OCI-LY1 (cell line): ENCODE measurements at regions not wholly inside any gene's neighbourhood (a gene's known extent, or its start where the extent isn't known, plus 50 kb on each side); places are given as distances from the start of the nearest gene placed in this dataset.

Source experiments
- H2AFZ ChIP-seq: fragments of 200-600 bp; sonication (generic), shearing (Covaris generic); 2 replicates; pipeline ENCODE4 v1.6.0; 2014; ENCODE audit warnings: antibody characterized with exemption, mild to moderate bottlenecking, low read length
- H3F3A ChIP-seq: fragments of 200-600 bp; sonication (generic), shearing (Covaris generic); 2 replicates; pipeline ENCODE4 v1.6.0; 2014; ENCODE audit warnings: mild to moderate bottlenecking, antibody characterized with exemption, low read length, moderate library complexity; ENCODE audit not compliant: insufficient read depth
- H3K27ac ChIP-seq: fragments of 200-600 bp; sonication (generic); 2 replicates; pipeline ENCODE4 v1.5.1; 2014; ENCODE audit warnings: low read length, mixed run types, mild to moderate bottlenecking, low read depth; ENCODE audit not compliant: poor library complexity, severe bottlenecking
- H3K27me3 ChIP-seq: fragments of 200-600 bp; sonication (generic); 2 replicates; pipeline ENCODE4 v1.6.0; 2014; ENCODE audit warnings: antibody characterized with exemption, mild to moderate bottlenecking, low read length, moderate library complexity; ENCODE audit not compliant: insufficient read depth
- H3K36me3 ChIP-seq: fragments of 200-600 bp; sonication (generic); 2 replicates; pipeline ENCODE4 v1.6.1; 2014; ENCODE audit warnings: mild to moderate bottlenecking, antibody characterized with exemption, low read length, moderate library complexity, mixed read lengths; ENCODE audit not compliant: insufficient read depth
- H3K4me1 ChIP-seq: fragments of 200-600 bp; sonication (generic); 2 replicates; pipeline ENCODE4 v1.5.1; 2014; ENCODE audit warnings: mild to moderate bottlenecking, low read length, moderate library complexity; ENCODE audit not compliant: insufficient read depth, severe bottlenecking
- H3K4me2 ChIP-seq: fragments of 200-600 bp; sonication (generic), shearing (Covaris generic); 2 replicates; pipeline ENCODE4 v1.6.1; 2014; ENCODE audit warnings: low read length
- H3K4me3 ChIP-seq: fragments of 200-600 bp; sonication (generic); 2 replicates; pipeline ENCODE4 v1.5.1; 2014; ENCODE audit warnings: low read length, low read depth, mild to moderate bottlenecking, mixed read lengths; ENCODE audit not compliant: poor library complexity, severe bottlenecking
- H3K79me2 ChIP-seq: fragments of 200-600 bp; shearing (Covaris generic); 2 replicates; pipeline ENCODE4 v1.6.1; 2016; ENCODE audit warnings: mixed run types, low read length, mixed read lengths; ENCODE audit not compliant: insufficient read depth
- H3K9ac ChIP-seq: fragments of 200-600 bp; sonication (generic), shearing (Covaris generic); 2 replicates; pipeline ENCODE4 v1.6.1; 2014; ENCODE audit warnings: mild to moderate bottlenecking, low read length, mixed read lengths
- H3K9me2 ChIP-seq: fragments of 200-600 bp; sonication (generic), shearing (Covaris generic); 2 replicates; pipeline ENCODE4 v1.6.1; 2014; ENCODE audit warnings: low read depth, mild to moderate bottlenecking, low read length, mixed read lengths
- H3K9me3 ChIP-seq: fragments of 200-600 bp; shearing (Covaris generic); 2 replicates; pipeline ENCODE4 v1.6.1; 2014; ENCODE audit warnings: low read length, mixed read lengths
- H4K20me1 ChIP-seq: fragments of 200-600 bp; sonication (generic), shearing (Covaris generic); 2 replicates; pipeline ENCODE4 v1.6.0; 2016; ENCODE audit warnings: mild to moderate bottlenecking, low read length; ENCODE audit not compliant: insufficient read depth
- EZH2 ChIP-seq: fragments of 200-600 bp; sonication (generic), shearing (Covaris generic); IDR thresholded peaks from 2 replicates; pipeline ENCODE4 v1.8.0; 2017; ENCODE audit warnings: borderline replicate concordance, mixed run types, mild to moderate bottlenecking, antibody characterized with exemption, low read length, moderate library complexity, mixed read lengths
- TF ChIP-seq, protein P1 (sequence below): fragments of 200-600 bp; sonication (generic), shearing (Covaris generic); IDR thresholded peaks from 2 replicates; pipeline ENCODE4 v1.5.1; 2017; ENCODE audit warnings: mild to moderate bottlenecking, antibody characterized with exemption, low read length, moderate library complexity, mixed read lengths

DNA sequence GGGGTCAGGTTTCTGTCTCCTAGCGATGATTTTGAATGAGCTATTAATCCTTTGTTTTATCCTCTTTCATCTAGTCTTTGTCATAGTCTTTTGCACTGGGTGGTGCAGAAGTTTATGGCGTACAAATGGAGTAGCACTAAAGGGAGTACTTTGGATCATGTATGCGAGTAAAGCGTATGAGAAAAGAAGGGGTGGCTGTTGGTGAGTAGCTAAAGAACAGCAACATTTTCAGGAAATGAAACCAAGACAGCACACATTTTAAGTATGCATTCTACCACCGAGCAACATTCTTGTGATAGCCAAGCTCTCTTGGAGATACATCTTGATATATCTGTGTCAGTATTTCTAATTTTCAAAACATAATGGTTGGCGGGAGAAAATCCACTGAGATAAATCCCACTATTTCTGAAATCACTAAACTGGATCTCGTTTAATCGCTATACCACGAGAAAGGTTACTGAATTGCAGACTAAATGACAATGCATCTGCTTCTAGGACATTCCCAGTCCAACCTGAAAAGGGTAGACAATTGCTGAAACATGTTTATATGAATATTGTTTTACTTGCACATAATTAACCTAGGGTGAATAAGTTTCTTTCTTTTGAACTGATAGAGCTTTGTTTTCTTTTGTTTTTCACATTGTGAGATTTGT lies 196.1 kb downstream of the TRIM27 start:
- no peak overlapping the region for H3K9ac ChIP-seq
- peak overlapping the region; percentile 96 for H3K4me2 ChIP-seq
- H3K9me3 ChIP-seq, result no peaks in the 10 kb centered on the region
- no peaks in the 10 kb centered on the region for H3K36me3 ChIP-seq
- no peaks in the 10 kb centered on the region for H3K27me3 ChIP-seq
- no peaks in the 10 kb centered on the region for H3F3A ChIP-seq
- no peak overlapping the region for H3K27ac ChIP-seq
- H3K9me2 ChIP-seq, result no peaks in the 10 kb centered on the region
- peaks cover 17% of the 10 kb centered on the region for H3K4me1 ChIP-seq
- H2AFZ ChIP-seq, result peak overlapping the region; percentile 53; the same call in 1 of the 2 replicates
- H4K20me1 ChIP-seq, result no peaks in the 10 kb centered on the region
- H3K79me2 ChIP-seq, result no peaks in the 10 kb centered on the region
- peak overlapping the region; percentile 21 for H3K4me3 ChIP-seq
- TF ChIP-seq EZH2, result no peak
- TF ChIP-seq, protein P1, sequence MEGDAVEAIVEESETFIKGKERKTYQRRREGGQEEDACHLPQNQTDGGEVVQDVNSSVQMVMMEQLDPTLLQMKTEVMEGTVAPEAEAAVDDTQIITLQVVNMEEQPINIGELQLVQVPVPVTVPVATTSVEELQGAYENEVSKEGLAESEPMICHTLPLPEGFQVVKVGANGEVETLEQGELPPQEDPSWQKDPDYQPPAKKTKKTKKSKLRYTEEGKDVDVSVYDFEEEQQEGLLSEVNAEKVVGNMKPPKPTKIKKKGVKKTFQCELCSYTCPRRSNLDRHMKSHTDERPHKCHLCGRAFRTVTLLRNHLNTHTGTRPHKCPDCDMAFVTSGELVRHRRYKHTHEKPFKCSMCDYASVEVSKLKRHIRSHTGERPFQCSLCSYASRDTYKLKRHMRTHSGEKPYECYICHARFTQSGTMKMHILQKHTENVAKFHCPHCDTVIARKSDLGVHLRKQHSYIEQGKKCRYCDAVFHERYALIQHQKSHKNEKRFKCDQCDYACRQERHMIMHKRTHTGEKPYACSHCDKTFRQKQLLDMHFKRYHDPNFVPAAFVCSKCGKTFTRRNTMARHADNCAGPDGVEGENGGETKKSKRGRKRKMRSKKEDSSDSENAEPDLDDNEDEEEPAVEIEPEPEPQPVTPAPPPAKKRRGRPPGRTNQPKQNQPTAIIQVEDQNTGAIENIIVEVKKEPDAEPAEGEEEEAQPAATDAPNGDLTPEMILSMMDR, result no peak

DNA sequence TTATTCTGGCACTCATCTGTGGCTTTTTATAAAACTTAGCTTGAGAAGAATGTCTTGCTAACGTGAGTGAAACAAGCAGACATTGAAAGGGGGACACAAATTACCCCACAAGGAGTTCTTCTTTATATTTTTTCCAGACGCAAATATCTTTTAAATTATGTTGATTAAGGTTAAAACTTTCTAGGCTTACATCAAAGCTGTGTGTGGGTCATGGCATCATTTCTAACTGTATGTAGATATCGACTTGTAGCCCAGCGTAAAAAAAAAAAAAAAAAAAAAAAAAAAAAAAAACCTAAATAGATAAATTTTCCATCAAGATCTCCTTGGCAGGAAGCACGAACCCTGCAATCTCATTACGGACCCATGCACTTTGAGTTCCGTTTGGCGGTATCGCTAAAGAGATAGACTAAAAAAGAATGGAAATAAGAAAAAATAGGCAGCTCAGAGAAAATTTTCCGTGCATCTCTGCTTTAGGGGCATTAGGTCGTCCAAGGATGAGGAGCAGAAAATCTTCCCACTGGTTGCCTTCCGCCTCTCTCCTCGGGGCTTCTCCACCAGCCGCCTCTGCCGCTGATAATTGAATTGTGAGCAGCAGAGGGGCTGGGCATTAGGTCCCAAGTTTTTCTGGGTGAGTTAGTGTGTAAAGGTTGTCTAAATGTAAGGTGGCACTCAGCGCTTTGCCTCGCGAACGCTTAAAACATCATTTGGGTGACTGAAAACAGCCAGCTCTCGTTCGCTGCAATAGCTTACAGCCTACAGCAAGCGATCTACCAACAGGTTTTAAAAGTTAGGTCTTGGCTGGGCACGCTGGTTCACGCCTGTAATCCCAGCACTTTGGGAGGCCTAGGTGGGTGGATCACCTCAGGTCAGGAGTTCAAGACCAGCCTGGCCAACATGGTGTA lies 194.0 kb downstream of the TRIM27 start:
- Histone ChIP-seq H3K36me3 (no peaks in the 10 kb centered on the region), H3K9me3 (no peaks in the 10 kb centered on the region), H3K4me1 (peaks cover 17% of the 10 kb centered on the region), H3K9me2 (no peaks in the 10 kb centered on the region), H3K79me2 (no peaks in the 10 kb centered on the region), H3K27me3 (peaks cover 3% of the 10 kb centered on the region; the same call in 1 of the 2 replicates), H3K4me2 (peak overlapping the region; percentile 96), H2AFZ (no peak overlapping the region), H4K20me1 (no peaks in the 10 kb centered on the region), H3K9ac (no peak overlapping the region), H3F3A (no peaks in the 10 kb centered on the region), H3K27ac (no peak overlapping the region), H3K4me3 (peak overlapping the region; percentile 97)
- TF ChIP-seq, protein P1, result no peak
- no peak for TF ChIP-seq EZH2

DNA sequence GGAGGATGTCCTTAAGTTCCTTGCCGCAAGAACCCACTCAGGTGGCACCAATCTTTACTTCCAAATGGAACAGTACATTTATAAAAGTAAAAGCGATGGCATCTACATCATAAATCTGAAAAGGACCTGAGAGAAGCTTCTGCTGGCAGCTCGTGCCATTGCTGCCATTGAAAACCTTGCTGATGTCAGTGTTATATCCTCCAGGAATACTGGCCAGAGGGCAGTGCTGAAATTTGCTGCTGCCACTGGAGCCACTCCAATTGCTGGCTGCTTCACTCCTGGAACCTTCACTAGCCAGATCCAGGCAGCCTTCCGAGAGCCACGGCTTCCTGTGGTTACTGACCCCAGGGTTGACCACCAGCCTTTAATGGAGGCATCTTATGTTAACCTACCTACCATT lies 191.7 kb downstream of the TRIM27 start:
- Histone ChIP-seq H3F3A (no peaks in the 10 kb centered on the region), H3K4me2 (no peak overlapping the region), H3K9ac (no peak overlapping the region), H3K79me2 (no peaks in the 10 kb centered on the region), H3K4me3 (no peak overlapping the region), H3K27ac (no peak overlapping the region), H4K20me1 (no peaks in the 10 kb centered on the region), H3K9me2 (no peaks in the 10 kb centered on the region), H3K9me3 (no peaks in the 10 kb centered on the region), H3K27me3 (peaks cover 3% of the 10 kb centered on the region; the same call in 1 of the 2 replicates), H3K4me1 (peaks cover 12% of the 10 kb centered on the region), H2AFZ (no peak overlapping the region), H3K36me3 (no peaks in the 10 kb centered on the region)
- TF ChIP-seq, protein P1, result no peak
- no peak for TF ChIP-seq EZH2
